HG03342 (cell line): ENCODE measurements at regions not wholly inside any gene's neighbourhood (a gene's known extent, or its start where the extent isn't known, plus 50 kb on each side); places are given as distances from the start of the nearest gene placed in this dataset.

Experiments
- ATAC-seq: cut with Tn5 transposase; IDR thresholded peaks from one replicate; pipeline ENCODE4 v1.9.1; 2021; ENCODE audit warnings: mild to moderate bottlenecking, moderate library complexity; ENCODE audit not compliant: unreplicated experiment

- ATAC-seq = no peak
These were observed 113.1 kb downstream of the TTLL2 start for GRCh38 chr6:167437888-167438484.

DNA sequence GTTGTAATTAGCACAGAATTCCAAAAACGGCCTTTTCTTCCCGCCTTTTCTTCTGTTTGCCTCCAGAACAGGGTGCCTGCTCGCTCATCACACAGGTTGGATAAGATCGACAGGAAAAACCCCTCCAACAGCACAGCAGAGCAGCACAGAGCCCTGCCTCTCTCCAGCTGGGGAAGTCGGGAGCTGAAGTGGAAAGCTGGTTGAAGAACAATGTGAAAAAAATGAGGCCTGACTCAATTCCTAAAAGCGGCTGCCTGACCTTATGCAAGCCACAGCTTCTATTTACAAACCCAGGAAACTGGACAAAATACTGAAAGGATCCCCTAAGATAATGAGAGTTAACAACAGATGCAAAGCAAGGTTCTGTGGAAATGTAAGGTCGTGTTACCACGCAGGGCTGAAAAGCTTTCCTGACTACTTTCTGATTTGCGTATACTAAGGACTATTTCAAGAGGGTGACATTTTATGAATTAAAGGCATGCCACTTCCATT, 116.9 kb downstream of the TTLL2 start:
- no peak for ATAC-seq

GRCh38 chr6:167442245-167442644, 117.4 kb downstream of the TTLL2 start:
- ATAC-seq = no peak

- no peak for ATAC-seq
These were observed 118.2 kb downstream of the TTLL2 start for GRCh38 chr6:167442796-167443680.

GRCh38 chr6:167444602-167445346, 119.9 kb downstream of the TTLL2 start:
- no peak for ATAC-seq

DNA sequence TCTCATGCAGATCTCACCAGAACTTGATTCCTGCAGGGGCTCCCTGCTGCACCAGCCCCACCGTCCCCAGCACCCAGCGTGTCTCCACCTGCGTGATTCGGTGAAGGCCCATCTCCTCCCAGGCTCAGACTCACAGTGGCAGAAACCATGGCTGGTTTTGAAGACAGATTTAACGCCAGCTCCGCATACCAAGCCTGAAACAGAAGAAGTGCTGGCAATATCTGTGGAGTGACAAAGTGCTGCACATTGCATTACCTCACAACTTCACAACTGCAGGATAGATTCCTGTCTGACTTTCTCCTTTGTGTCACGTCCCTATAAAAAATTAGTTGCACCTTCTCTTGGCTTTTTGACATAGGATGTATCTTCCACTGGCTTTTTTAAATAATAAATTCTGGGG, 120.7 kb downstream of the TTLL2 start:
- ATAC-seq = no peak

DNA sequence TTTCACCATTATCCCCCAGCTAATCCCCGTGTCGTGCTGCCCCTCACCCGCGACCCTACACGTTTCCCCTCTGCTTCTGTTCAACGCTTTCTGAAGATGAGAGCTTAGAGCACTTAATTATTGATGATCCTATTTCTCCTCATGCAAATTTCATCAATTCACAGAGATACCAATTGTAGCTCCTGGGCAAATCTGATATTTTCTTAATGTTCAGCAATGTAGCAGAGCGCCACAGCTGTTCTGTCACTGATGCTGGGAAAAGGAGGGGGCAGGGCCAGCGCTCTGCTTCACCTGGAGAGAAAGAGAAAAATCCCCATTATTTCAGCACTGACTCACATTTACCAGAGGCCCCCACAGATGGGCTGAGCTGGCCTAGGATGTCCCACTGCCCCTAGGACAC, 121.2 kb downstream of the TTLL2 start:
- no peak for ATAC-seq

DNA sequence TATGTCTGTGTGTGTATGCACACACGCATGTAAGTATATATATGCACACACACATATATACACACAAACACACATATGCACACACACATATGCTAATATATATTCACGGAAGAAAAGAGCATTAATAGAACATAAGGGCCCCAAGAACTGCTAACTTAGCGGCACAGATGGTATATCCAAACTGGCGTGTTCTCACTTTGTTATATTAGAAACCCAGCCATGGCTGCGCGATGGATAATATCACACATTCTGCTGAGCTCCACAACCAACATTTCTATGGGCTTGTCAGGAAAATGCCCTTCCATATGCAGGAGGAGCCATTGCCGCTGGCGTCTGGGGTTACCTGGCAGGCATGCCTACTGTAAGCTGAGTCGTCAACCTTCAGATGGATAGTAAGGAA, 122.1 kb downstream of the TTLL2 start:
- no peak for ATAC-seq

GRCh38 chr6:167448378-167448777, 123.5 kb downstream of the TTLL2 start:
- ATAC-seq = no peak

DNA sequence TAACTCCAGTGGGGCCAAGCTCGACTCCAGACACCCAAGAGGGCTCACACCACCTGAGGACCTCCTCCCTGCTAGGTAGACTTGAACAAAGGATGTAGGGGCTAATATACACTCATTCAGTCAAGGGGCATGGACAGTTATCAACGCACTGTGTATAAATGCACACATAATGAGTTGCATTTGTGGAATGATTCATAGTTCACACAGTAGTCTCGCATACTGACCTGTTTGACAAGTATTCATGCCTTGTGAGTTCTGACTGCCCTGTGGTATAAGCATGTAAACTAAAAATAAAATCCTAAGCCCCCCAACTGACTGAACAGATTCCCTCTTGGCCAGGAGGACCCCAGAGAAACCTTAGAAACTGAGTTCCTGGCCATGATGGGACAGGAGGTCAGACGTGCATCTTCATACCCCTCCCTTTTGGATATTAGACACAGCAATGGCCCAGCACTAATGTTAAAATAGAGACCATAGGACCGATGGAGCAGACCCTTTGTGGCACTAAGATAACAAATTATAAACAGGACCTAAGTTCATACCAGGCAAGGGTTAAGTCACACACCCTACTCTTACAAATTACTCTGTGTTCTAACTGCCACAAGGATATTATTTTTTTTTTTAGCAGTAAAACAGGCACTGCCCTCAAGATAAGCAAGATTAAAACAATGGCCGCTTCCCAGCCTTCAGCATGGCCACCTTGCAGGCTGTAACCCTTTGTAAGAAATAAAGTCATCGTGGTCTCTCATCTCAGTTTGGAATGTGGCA, 124.4 kb downstream of the TTLL2 start:
- ATAC-seq = no peak

- no peak for ATAC-seq
These were observed 125.7 kb downstream of the TTLL2 start for GRCh38 chr6:167450626-167451025.

GRCh38 chr6:167452338-167453081, 127.6 kb downstream of the TTLL2 start:
- no peak for ATAC-seq

GRCh38 chr6:167453082-167453446, 128.2 kb downstream of the TTLL2 start:
- ATAC-seq = no peak

GRCh38 chr6:167454003-167454402, 129.1 kb downstream of the TTLL2 start:
- ATAC-seq = no peak

GRCh38 chr6:167455371-167455770, 130.5 kb downstream of the TTLL2 start:
- ATAC-seq = no peak

DNA sequence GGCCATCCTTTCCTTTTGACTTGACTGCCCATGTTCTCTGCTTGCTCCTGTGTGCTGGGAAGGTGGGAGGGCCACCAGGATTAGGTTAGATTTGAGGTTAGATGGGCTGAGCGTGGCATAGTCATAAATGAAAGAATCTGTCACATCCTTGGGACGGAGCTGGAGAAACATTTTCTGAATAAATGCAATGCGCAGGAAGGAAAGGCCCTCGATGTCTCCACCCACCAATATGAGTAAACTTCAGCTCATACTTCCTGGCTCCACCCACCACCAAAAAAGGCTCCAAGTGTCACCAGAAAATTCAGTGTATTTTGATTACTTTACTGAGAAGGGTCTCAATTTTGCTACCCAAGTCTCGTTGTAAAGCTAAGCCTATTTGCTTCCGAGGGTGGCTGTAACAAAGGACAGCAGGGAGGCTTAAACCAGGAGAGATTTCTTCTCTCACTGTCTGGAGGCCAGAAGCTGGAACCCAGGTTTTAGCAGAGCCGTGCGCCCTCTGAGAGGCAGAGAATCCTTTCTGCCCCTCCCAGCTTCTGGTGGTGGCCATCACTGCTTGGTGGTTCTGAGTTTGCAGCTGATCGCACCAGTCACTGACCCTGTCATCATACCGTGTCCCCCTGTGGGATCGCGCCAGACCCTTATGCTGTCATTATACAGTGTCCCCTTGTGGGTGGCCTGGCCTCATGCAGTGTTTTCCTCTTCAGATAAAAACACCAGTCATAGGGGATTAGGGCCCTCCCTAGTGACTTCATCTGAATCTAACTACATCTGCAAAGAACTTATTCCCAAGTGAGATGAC, 137.8 kb downstream of the TTLL2 start:
- ATAC-seq = no peak

DNA sequence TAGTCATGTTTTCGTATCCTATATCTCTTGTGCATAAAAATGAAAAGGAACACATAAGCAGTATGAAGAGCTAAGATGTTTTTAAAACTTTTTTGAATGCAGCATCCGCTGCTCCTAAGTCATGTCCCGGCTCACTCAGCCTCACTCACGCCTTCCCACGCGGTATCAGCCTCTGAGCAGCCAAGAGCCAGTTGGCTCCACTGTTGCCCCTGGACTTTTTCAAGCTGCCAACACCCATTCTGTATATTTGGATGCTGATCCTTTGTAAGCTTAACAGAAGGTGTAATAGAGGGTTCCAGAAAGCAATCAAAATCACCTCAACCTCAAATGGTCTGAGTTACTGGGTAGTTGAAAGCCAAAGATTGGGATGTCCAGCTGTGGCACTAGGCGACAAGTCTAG, 139.3 kb downstream of the TTLL2 start:
- no peak for ATAC-seq

DNA sequence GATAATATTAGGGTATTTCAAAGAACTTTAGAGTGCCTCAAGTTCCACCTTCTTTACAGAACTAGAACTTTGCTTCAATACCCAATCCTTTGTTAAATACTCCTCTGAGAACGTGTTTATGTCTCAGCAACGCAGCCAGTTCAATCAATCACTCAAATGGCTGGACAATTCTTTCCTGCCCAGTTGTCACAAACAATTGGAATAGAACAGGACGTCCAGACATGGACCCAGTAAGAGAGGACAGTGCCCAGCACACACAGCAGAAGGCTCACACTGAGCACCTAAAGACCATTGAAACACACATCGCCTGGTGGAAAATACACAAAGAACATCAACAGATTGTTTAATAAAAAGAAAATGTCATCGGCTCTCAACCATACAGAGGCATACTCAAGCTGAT, 140.6 kb downstream of the TTLL2 start:
- no peak for ATAC-seq

DNA sequence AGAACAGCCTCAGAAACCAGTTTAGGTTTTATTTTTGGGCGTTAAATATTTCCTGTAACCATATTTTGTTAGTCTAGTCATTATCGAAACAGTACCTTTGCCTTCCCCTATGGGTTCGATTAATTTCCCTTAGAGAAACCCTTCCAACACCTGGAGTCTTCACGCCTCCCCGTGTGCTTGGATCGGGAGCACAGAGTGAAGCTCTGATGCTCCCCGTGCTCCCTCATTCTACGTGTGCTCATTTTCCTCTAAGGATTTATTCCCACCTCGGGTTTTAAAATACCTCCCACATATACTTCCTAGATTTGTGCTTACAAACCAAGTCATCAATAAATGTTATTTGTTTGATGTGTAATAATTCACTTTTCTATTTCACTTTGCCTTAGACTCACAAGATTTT, 142.4 kb downstream of the TTLL2 start:
- ATAC-seq = no peak
